H9 (cell line): ENCODE measurements at regions not wholly inside any gene's neighbourhood (a gene's known extent, or its start where the extent isn't known, plus 50 kb on each side); places are given as distances from the start of the nearest gene placed in this dataset.
A peak's percentile ranks its signal among the peaks of the same experiment; 100 is the strongest.

Experiments
- DNase-seq: peaks from one replicate; pipeline ENCODE4 v3.0.0-alpha.2; 2017
- H2AFZ ChIP-seq: one replicate; pipeline ENCODE4 v1.6.1; 2013; ENCODE audit warnings: mild to moderate bottlenecking, low read length, control low read depth, moderate library complexity
- H2AK5ac ChIP-seq: 2 replicates; pipeline ENCODE4 v1.6.1; 2013; ENCODE audit warnings: low read length, control low read depth, mixed read lengths; ENCODE audit not compliant: insufficient read length
- H2BK120ac ChIP-seq: one replicate; pipeline ENCODE4 v1.6.1; 2013; ENCODE audit warnings: low read depth, mild to moderate bottlenecking, low read length, control low read depth, inconsistent platforms; ENCODE audit not compliant: poor library complexity, severe bottlenecking
- H2BK12ac ChIP-seq: 2 replicates; pipeline ENCODE4 v1.6.1; 2013; ENCODE audit warnings: low read length, control low read depth, mixed read lengths, low read depth; ENCODE audit not compliant: insufficient read length
- H2BK15ac ChIP-seq: 2 replicates; pipeline ENCODE4 v1.6.1; 2013; ENCODE audit warnings: low read depth, low read length, control low read depth
- H2BK20ac ChIP-seq: one replicate; pipeline ENCODE4 v1.6.1; 2013; ENCODE audit warnings: low read depth, mild to moderate bottlenecking, low read length, control low read depth, inconsistent platforms; ENCODE audit not compliant: poor library complexity, severe bottlenecking
- H2BK5ac ChIP-seq: 2 replicates; pipeline ENCODE4 v1.6.1; 2013; ENCODE audit warnings: low read length, control low read depth, mixed read lengths; ENCODE audit not compliant: insufficient read length
- H3K14ac ChIP-seq: 2 replicates; pipeline ENCODE4 v1.6.1; 2013; ENCODE audit warnings: low read length, control low read depth; ENCODE audit not compliant: insufficient read depth
- H3K18ac ChIP-seq: 2 replicates; pipeline ENCODE4 v1.6.1; 2013; ENCODE audit warnings: low read depth, mild to moderate bottlenecking, mixed read lengths, low read length, control low read depth; ENCODE audit not compliant: insufficient read length
- H3K23ac ChIP-seq: 2 replicates; pipeline ENCODE4 v1.6.1; 2013; ENCODE audit warnings: low read length, control low read depth, mixed read lengths, low read depth; ENCODE audit not compliant: insufficient read length
- H3K23me2 ChIP-seq: 2 replicates; pipeline ENCODE4 v1.6.1; 2013; ENCODE audit warnings: low read depth, mild to moderate bottlenecking, mixed read lengths, low read length, control low read depth; ENCODE audit not compliant: insufficient read length, poor library complexity, severe bottlenecking
- H3K27ac ChIP-seq: 2 replicates; pipeline ENCODE4 v1.5.1; 2013; ENCODE audit warnings: low read length, control low read depth, mixed read lengths, low read depth; ENCODE audit not compliant: insufficient read length
- H3K27me3 ChIP-seq: 2 replicates; pipeline ENCODE4 v1.6.1; 2013; ENCODE audit warnings: low read length, control low read depth, inconsistent platforms; ENCODE audit not compliant: insufficient read depth
- H3K4ac ChIP-seq: 2 replicates; pipeline ENCODE4 v1.6.1; 2013; ENCODE audit warnings: low read depth, mild to moderate bottlenecking, control low read depth, inconsistent platforms, low read length, moderate library complexity
- H3K4me1 ChIP-seq: 2 replicates; pipeline ENCODE4 v1.6.1; 2013; ENCODE audit warnings: low read length, control low read depth, inconsistent platforms; ENCODE audit not compliant: insufficient read depth
- H3K4me2 ChIP-seq: 2 replicates; pipeline ENCODE4 v1.6.1; 2013; ENCODE audit warnings: low read length, control low read depth, mixed read lengths; ENCODE audit not compliant: insufficient read length, insufficient read depth
- H3K56ac ChIP-seq: 2 replicates; pipeline ENCODE4 v1.6.1; 2013; ENCODE audit warnings: low read depth, mild to moderate bottlenecking, mixed read lengths, low read length, control low read depth; ENCODE audit not compliant: insufficient read length
- H3K79me1 ChIP-seq: 2 replicates; pipeline ENCODE4 v1.6.1; 2013; ENCODE audit warnings: low read depth, mild to moderate bottlenecking, moderate library complexity, low read length, control low read depth, inconsistent platforms; ENCODE audit not compliant: insufficient read depth, poor library complexity, severe bottlenecking
- H3K79me2 ChIP-seq: 2 replicates; pipeline ENCODE4 v1.6.1; 2013; ENCODE audit warnings: low read length, control low read depth, inconsistent platforms; ENCODE audit not compliant: insufficient read depth
- H3K9ac ChIP-seq: 2 replicates; pipeline ENCODE4 v1.6.1; 2013; ENCODE audit warnings: low read length, control low read depth, mixed read lengths; ENCODE audit not compliant: insufficient read length; ENCODE audit errors: extremely low read depth
- H3K9me3 ChIP-seq: one replicate; pipeline ENCODE4 v1.6.1; 2013; ENCODE audit warnings: low read depth, low read length, inconsistent platforms; ENCODE audit not compliant: control insufficient read depth
- H3T11ph ChIP-seq: one replicate; pipeline ENCODE4 v1.6.1; 2013; ENCODE audit warnings: mild to moderate bottlenecking, low read length, control low read depth, inconsistent platforms
- H4K20me1 ChIP-seq: one replicate; pipeline ENCODE4 v1.6.1; 2013; ENCODE audit not compliant: control insufficient read depth, insufficient read length, insufficient read depth
- H4K5ac ChIP-seq: 2 replicates; pipeline ENCODE4 v1.6.1; 2013; ENCODE audit warnings: low read depth, mild to moderate bottlenecking, mixed read lengths, low read length, control low read depth; ENCODE audit not compliant: insufficient read length
- H4K8ac ChIP-seq: replicated peaks from 2 replicates; pipeline ENCODE4 v1.6.1; 2013; ENCODE audit warnings: low read length, control low read depth, mixed read lengths, low read depth; ENCODE audit not compliant: insufficient read length
- H4K91ac ChIP-seq: 2 replicates; pipeline ENCODE4 v1.6.1; 2013; ENCODE audit warnings: low read depth, mild to moderate bottlenecking, moderate library complexity, mixed read lengths, low read length, control low read depth; ENCODE audit not compliant: insufficient read length
- H3K27ac Mint-ChIP-seq, 3 experiments: 2 replicates in 2 of 3; 3 replicates in 1 of 3; pipeline ENCODE4 v1.8.0; 2020 to 2021; ENCODE audit warnings: mixed read lengths in 3 of 3, mild to moderate bottlenecking in 1 of 3, moderate library complexity in 1 of 3
- H3K27me3 Mint-ChIP-seq: 2 replicates; pipeline ENCODE4 v1.8.0; 2021; ENCODE audit warnings: low read depth, mild to moderate bottlenecking, moderate library complexity, mixed read lengths
- H3K36me3 Mint-ChIP-seq, 3 experiments: 2 replicates in 2 of 3; 3 replicates in 1 of 3; pipeline ENCODE4 v1.8.0; 2020 to 2021; ENCODE audit warnings: low read depth in 3 of 3, mixed read lengths in 3 of 3; ENCODE audit not compliant: insufficient read depth in 1 of 3
- H3K4me1 Mint-ChIP-seq, 2 experiments: 2 replicates each; pipeline ENCODE4 v1.8.0; 2020; ENCODE audit warnings: mixed read lengths in 2 of 2
- H3K4me3 Mint-ChIP-seq, 2 experiments: 2 replicates in 1 of 2; 3 replicates in 1 of 2; pipeline ENCODE4 v1.8.0; 2020 to 2021; ENCODE audit warnings: mild to moderate bottlenecking in 2 of 2, mixed read lengths in 2 of 2, moderate library complexity in 1 of 2
- H3K9me3 Mint-ChIP-seq, 2 experiments: 2 replicates in 1 of 2; 3 replicates in 1 of 2; pipeline ENCODE4 v1.8.0; 2020; ENCODE audit warnings: mild to moderate bottlenecking in 2 of 2, mixed read lengths in 2 of 2, moderate library complexity in 1 of 2
- CTCF ChIP-seq: fragments of 200-600 bp; sonication (generic); conservative IDR thresholded peaks from 3 replicates; pipeline ENCODE4 v1.8.0; 2021; ENCODE audit warnings: antibody characterized with exemption, mild to moderate bottlenecking
- WGBS: extraction: QIAGEN DNeasy Blood & Tissue Kit; methylation state at CpG from one replicate; pipeline ENCODE4 v1.1.7; 2013; ENCODE audit warnings: missing lambda C conversion rate, low lambda C conversion rate, mixed read lengths; ENCODE audit not compliant: insufficient read length; ENCODE audit errors: extremely low coverage; 5-methylcytosine and 5-hydroxymethylcytosine counted together

DNA sequence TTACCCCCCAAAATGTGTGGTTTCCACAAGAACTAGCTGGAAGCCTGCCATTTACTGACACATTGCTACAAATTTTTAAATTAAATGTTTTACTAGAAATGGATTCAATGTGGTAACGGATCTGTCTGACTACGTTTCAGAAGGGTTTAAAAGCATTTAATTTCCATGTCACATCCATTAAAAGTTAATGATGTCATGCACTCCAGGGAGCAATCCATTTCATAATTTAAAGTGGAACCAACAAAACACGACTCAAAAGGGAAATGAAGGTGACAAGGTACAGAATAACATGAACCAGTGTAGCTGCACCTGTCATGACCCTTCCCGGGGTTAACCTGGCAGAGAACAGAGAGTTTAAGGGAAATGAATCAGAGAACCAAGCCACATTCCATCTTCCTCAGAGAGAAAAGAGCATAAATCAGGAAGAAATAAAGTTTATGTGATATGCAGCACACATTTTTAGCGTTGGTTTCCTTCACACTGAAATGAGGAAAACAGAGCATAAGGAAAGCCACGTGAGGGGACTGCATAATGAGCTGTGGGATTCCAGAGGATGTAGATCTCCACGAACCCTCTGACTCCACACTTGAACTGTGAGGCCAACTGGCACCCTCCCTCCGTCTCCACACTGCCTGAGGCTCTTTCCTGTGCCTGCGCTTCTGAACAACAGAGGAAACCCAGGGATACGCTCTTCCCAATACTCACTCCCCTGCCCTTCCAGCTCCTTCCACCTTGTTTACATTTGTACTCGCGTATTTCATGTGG lies 170.3 kb upstream of the AHI1 start:
- H3K23ac ChIP-seq: no peak overlapping the region
- H2BK15ac ChIP-seq: no peak overlapping the region
- no peaks in the 10 kb centered on the region for H3K36me3 Mint-ChIP-seq
- peak overlapping the region; percentile 36 for H3K4me2 ChIP-seq
- no peak overlapping the region for H2BK20ac ChIP-seq
- H2AFZ ChIP-seq: peak overlapping the region; percentile 84
- no peaks in the 10 kb centered on the region for H4K20me1 ChIP-seq
- no peak overlapping the region for H3K4ac ChIP-seq
- H3K4me3 Mint-ChIP-seq: peak overlapping the region in 1 of 2 experiments; percentile 10; a peak in 1 of 5 replicates
- DNase-seq: peak; percentile 52
- H3K14ac ChIP-seq: no peak overlapping the region
- no peak overlapping the region for H3K56ac ChIP-seq
- H4K5ac ChIP-seq: no peak overlapping the region
- no peak overlapping the region for H2BK120ac ChIP-seq
- H3K4me1 Mint-ChIP-seq: peaks cover 3 to 4% of the 10 kb centered on the region in 2 experiments; a peak in 1 of 4 replicates
- no peaks in the 10 kb centered on the region for H3K27me3 Mint-ChIP-seq
- no peak overlapping the region for H3K18ac ChIP-seq
- no peak overlapping the region for H3K27ac ChIP-seq
- H3K79me2 ChIP-seq: no peaks in the 10 kb centered on the region
- H2BK12ac ChIP-seq: no peak overlapping the region
- no peaks in the 10 kb centered on the region for H3K4me1 ChIP-seq
- no peak overlapping the region for H3K9ac ChIP-seq
- no peak for TF ChIP-seq CTCF
- no peak overlapping the region for H4K91ac ChIP-seq
- WGBS: no CpG with 5 or more reads among the region's 12 CpGs
- H3K27ac Mint-ChIP-seq: no peak overlapping the region; a peak in 1 of 7 replicates
- H2AK5ac ChIP-seq: no peak overlapping the region
- H3K9me3 Mint-ChIP-seq: peaks cover 0 to 3% of the 10 kb centered on the region in 2 experiments; a peak in 1 of 5 replicates
- H4K8ac ChIP-seq: no peak overlapping the region
- H3K27me3 ChIP-seq: no peaks in the 10 kb centered on the region
- H2BK5ac ChIP-seq: no peak overlapping the region
- no peaks in the 10 kb centered on the region for H3K23me2 ChIP-seq
- H3T11ph ChIP-seq: no peak overlapping the region
- H3K79me1 ChIP-seq: no peaks in the 10 kb centered on the region
- no peaks in the 10 kb centered on the region for H3K9me3 ChIP-seq
